ENCODE measurements at regions not wholly inside any gene's neighbourhood (a gene's known extent, or its start where the extent isn't known, plus 50 kb on each side); places are given as distances from the start of the nearest gene placed in this dataset.

DNA sequence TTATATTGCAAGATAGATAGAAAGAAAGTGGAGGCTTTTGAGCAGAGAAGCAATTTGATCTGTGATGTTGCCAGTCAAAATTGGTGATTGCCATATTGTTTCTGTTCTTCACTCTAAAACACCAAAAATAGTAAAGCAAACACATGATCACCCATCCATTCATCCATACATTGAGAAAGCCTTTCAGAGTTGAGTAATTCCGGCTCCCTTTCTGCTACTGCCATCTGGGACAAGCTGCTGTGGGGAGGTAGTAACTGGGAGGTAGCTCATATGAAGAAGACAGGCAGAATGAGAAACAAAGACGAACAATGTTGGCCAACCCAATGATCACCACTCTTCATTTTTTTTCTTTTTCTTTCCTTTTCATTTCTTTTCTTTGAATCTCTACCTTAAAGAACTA, 51.1 kb upstream of the HBS1L start:
- H4K20me1 ChIP-seq (ENCODE audit: control insufficient read depth, extremely low read depth, insufficient read depth, low read length), result no peaks in the 10 kb centered on the region
- DNase-seq (ENCODE audit: low read depth in 2 of 2), result no peak
- no peak overlapping the region for H3K9ac ChIP-seq (ENCODE audit: insufficient read depth, low read length)
- no peak overlapping the region for H3K4me3 ChIP-seq (replicated peaks in 1 of 4; ENCODE audit: control extremely low read depth in 1 of 4, insufficient read depth in 1 of 4, low read depth in 3 of 4, low read length in 4 of 4)
- H3K36me3 ChIP-seq (ENCODE audit: control insufficient read depth, insufficient read depth, low read length), result no peaks in the 10 kb centered on the region
- H3K9me3 ChIP-seq (ENCODE audit: control insufficient read depth, insufficient read depth, low read depth, low read length), result no peaks in the 10 kb centered on the region
- no peaks in the 10 kb centered on the region for H3K79me2 ChIP-seq (ENCODE audit: control insufficient read depth, insufficient read depth, low read length)
- TF ChIP-seq EZH2 (IDR thresholded peaks at IDR 0.05; ENCODE audit: low read length, missing control alignments), result no peak
- TF ChIP-seq, protein P1, sequence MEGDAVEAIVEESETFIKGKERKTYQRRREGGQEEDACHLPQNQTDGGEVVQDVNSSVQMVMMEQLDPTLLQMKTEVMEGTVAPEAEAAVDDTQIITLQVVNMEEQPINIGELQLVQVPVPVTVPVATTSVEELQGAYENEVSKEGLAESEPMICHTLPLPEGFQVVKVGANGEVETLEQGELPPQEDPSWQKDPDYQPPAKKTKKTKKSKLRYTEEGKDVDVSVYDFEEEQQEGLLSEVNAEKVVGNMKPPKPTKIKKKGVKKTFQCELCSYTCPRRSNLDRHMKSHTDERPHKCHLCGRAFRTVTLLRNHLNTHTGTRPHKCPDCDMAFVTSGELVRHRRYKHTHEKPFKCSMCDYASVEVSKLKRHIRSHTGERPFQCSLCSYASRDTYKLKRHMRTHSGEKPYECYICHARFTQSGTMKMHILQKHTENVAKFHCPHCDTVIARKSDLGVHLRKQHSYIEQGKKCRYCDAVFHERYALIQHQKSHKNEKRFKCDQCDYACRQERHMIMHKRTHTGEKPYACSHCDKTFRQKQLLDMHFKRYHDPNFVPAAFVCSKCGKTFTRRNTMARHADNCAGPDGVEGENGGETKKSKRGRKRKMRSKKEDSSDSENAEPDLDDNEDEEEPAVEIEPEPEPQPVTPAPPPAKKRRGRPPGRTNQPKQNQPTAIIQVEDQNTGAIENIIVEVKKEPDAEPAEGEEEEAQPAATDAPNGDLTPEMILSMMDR (conservative IDR thresholded peaks at IDR 0.05 in 1 of 2, IDR thresholded peaks at IDR 0.05 in 1 of 2; ENCODE audit: low read depth in 1 of 2, low read length in 2 of 2), result no peak
- H2AFZ ChIP-seq (ENCODE audit: low read length), result no peak overlapping the region
- peaks cover 8% of the 10 kb centered on the region for H3K27me3 ChIP-seq (ENCODE audit: control insufficient read depth, insufficient read depth, low read length)
- H3K4me1 ChIP-seq (ENCODE audit: control insufficient read depth, extremely low read depth, insufficient read depth, low read length), result no peaks in the 10 kb centered on the region
- H3K4me2 ChIP-seq (ENCODE audit: extremely low read depth, insufficient read depth, low read length), result no peak overlapping the region
- H3K27ac ChIP-seq (ENCODE audit: insufficient read depth, low read length), result no peak overlapping the region

DNA sequence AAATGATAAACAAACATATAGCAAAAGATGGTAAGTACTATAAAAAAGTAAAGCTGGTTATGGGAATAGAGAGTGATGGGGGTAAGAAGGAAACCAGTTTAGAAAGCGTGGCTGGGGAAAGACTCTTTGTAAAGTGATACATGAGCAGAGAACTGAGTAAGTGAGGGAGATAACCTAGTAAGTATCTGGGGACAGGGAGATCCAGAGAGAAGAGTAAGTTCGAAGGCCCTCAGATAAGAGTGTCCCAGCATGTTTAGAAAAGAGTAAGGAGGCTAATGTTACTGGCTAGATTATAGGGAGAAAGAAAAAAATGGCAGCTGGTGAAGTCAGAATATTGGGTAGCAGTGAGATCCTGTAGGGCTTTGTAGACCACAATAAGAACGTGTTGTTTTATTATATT, 50.7 kb upstream of the HBS1L start:
- no peak for TF ChIP-seq EZH2 (IDR thresholded peaks at IDR 0.05; ENCODE audit: low read length, missing control alignments)
- H2AFZ ChIP-seq (ENCODE audit: low read length), result no peak overlapping the region
- no peaks in the 10 kb centered on the region for H4K20me1 ChIP-seq (ENCODE audit: control insufficient read depth, extremely low read depth, insufficient read depth, low read length)
- H3K79me2 ChIP-seq (ENCODE audit: control insufficient read depth, insufficient read depth, low read length), result no peaks in the 10 kb centered on the region
- H3K9ac ChIP-seq (ENCODE audit: insufficient read depth, low read length), result no peak overlapping the region
- no peaks in the 10 kb centered on the region for H3K4me1 ChIP-seq (ENCODE audit: control insufficient read depth, extremely low read depth, insufficient read depth, low read length)
- H3K4me2 ChIP-seq (ENCODE audit: extremely low read depth, insufficient read depth, low read length), result no peak overlapping the region
- H3K4me3 ChIP-seq (replicated peaks in 1 of 4; ENCODE audit: control extremely low read depth in 1 of 4, insufficient read depth in 1 of 4, low read depth in 3 of 4, low read length in 4 of 4), result no peak overlapping the region
- DNase-seq (ENCODE audit: low read depth in 2 of 2), result no peak
- peaks cover 8% of the 10 kb centered on the region for H3K27me3 ChIP-seq (ENCODE audit: control insufficient read depth, insufficient read depth, low read length)
- no peak overlapping the region for H3K27ac ChIP-seq (ENCODE audit: insufficient read depth, low read length)
- no peaks in the 10 kb centered on the region for H3K9me3 ChIP-seq (ENCODE audit: control insufficient read depth, insufficient read depth, low read depth, low read length)
- H3K36me3 ChIP-seq (ENCODE audit: control insufficient read depth, insufficient read depth, low read length), result no peaks in the 10 kb centered on the region
